A549 (cell line): ENCODE measurements at regions not wholly inside any gene's neighbourhood (a gene's known extent, or its start where the extent isn't known, plus 50 kb on each side); places are given as distances from the start of the nearest gene placed in this dataset.

Source experiments
- ATAC-seq, 2 experiments: fragments of 200-7000 bp in 1 of 2; fragments of >200 bp in 1 of 2; cut with Nextera tagmentation in 1 of 2; cut with Tn5 transposase in 1 of 2; 3 replicates each; pipeline versions ENCODE4 v1.8.0 to v1.9.1; 2018 to 2020; ENCODE audit warnings: mild to moderate bottlenecking in 1 of 2, moderate library complexity in 1 of 2
- CTCF ChIA-PET: fragments of 300-600 bp; sonication (Branson Sonifier 250); formaldehyde crosslinking; extraction: SDS; loops from one replicate; lab custom pipeline; 2021; ENCODE audit warnings: antibody characterized with exemption, inconsistent platforms; lab: Yijun Ruan, JAX
- POLR2A ChIA-PET: fragments of 350-600 bp; formaldehyde crosslinking; extraction: SDS; loops from one replicate; lab custom pipeline; 2021; ENCODE audit warnings: antibody characterized with exemption, inconsistent platforms; lab: Yijun Ruan, JAX
- DNase-seq, 2 experiments: peaks; one replicate each; pipeline versions ENCODE4 v3.0.0 to v3.0.0-alpha.2; 2011 to 2016; ENCODE audit warnings: low read depth in 1 of 2, low spot score in 1 of 2
- FAIRE-seq: peaks from 2 replicates; lab custom pipeline; 2011; peaks lifted over from hg19 to GRCh38; lab: Jason Lieb, UNC
- H3K27ac ChIP-seq, 2 experiments: fragments of >200 bp; sonication (Bioruptor Twin); formaldehyde crosslinking; 3 replicates each; pipeline ENCODE4 v1.5.1; 2016 to 2017
- H3K4me1 ChIP-seq: fragments of >200 bp; sonication (Bioruptor Twin); formaldehyde crosslinking; 3 replicates; pipeline ENCODE4 v1.6.1; 2016
- H3K4me2 ChIP-seq: fragments of >200 bp; sonication (Bioruptor Twin); formaldehyde crosslinking; 3 replicates; pipeline ENCODE4 v1.6.1; 2016
- H3K4me3 ChIP-seq: fragments of >200 bp; sonication (Bioruptor Twin); formaldehyde crosslinking; 3 replicates; pipeline ENCODE4 v1.5.1; 2016
- H3K9me3 ChIP-seq: fragments of >200 bp; sonication (Bioruptor Twin); formaldehyde crosslinking; 3 replicates; pipeline ENCODE4 v1.6.1; 2016
- CBX2 ChIP-seq: fragments of 200-600 bp; sonication (generic); IDR thresholded peaks from 2 replicates; pipeline ENCODE4 v1.6.1; 2016; ENCODE audit warnings: low read depth, mild to moderate bottlenecking, borderline replicate concordance
- CBX8 ChIP-seq: fragments of 200-600 bp; sonication (generic); IDR thresholded peaks from 2 replicates; pipeline ENCODE4 v1.6.1; 2016
- CEBPB ChIP-seq, 2 experiments: fragments of >200 bp in 1 of 2; sonication (Bioruptor Twin) in 1 of 2; formaldehyde crosslinking in 1 of 2; IDR thresholded peaks; 2 replicates each; pipeline ENCODE4 v1.6.1; 2012 to 2016
- CHD2 ChIP-seq: fragments of 150-350 bp; IDR thresholded peaks from 2 replicates; pipeline ENCODE4 v1.6.1; 2014; ENCODE audit warnings: low read length; ENCODE audit not compliant: partially characterized antibody
- EP300 ChIP-seq, 2 experiments: fragments of >200 bp; sonication (Bioruptor Twin); formaldehyde crosslinking; IDR thresholded peaks; 2 replicates in 1 of 2; 3 replicates in 1 of 2; pipeline ENCODE4 v1.6.1; 2016 to 2017
- FOSB ChIP-seq: fragments of 250-450 bp; sonication (Bioruptor Pico); IDR thresholded peaks from 2 replicates; pipeline ENCODE4 v1.5.0; 2020; ENCODE audit warnings: mild to moderate bottlenecking, moderate library complexity
- FOXS1 ChIP-seq: fragments of 250-450 bp; sonication (Bioruptor Pico); IDR thresholded peaks from 2 replicates; pipeline ENCODE4 v1.5.0; 2020; ENCODE audit warnings: mild to moderate bottlenecking, moderate library complexity
- GATA3 ChIP-seq: IDR thresholded peaks from 2 replicates; pipeline ENCODE4 v1.6.1; 2012; ENCODE audit warnings: borderline replicate concordance
- HOXB13 ChIP-seq: fragments of 250-450 bp; sonication (Bioruptor Pico); IDR thresholded peaks from 2 replicates; pipeline ENCODE4 v1.5.0; 2020; ENCODE audit warnings: low read depth, mild to moderate bottlenecking, moderate library complexity
- HOXB5 ChIP-seq: fragments of 250-450 bp; sonication (Bioruptor Pico); IDR thresholded peaks from 2 replicates; pipeline ENCODE4 v1.5.0; 2020; ENCODE audit warnings: mild to moderate bottlenecking, moderate library complexity
- JUN ChIP-seq, 2 experiments: fragments of >200 bp; sonication (Bioruptor Twin); formaldehyde crosslinking; IDR thresholded peaks; 2 replicates in 1 of 2; 3 replicates in 1 of 2; pipeline ENCODE4 v1.6.1; 2016 to 2017
- JUNB ChIP-seq: fragments of >200 bp; sonication (Bioruptor Twin); formaldehyde crosslinking; IDR thresholded peaks from 2 replicates; pipeline ENCODE4 v1.6.1; 2016
- KDM1A ChIP-seq: fragments of 200-600 bp; sonication (generic); IDR thresholded peaks from 2 replicates; pipeline ENCODE4 v1.6.1; 2016; ENCODE audit warnings: low read depth, mild to moderate bottlenecking
- MAFK ChIP-seq: fragments of 450-650 bp; IDR thresholded peaks from 2 replicates; pipeline ENCODE4 v1.6.1; 2014; ENCODE audit not compliant: partially characterized antibody
- MAZ ChIP-seq: fragments of 150-350 bp; IDR thresholded peaks from 2 replicates; pipeline ENCODE4 v1.6.1; 2014; ENCODE audit warnings: antibody characterized with exemption, low read depth, low read length, borderline replicate concordance
- MYC ChIP-seq: IDR thresholded peaks from 2 replicates; pipeline ENCODE4 v1.6.1; 2012; ENCODE audit warnings: mild to moderate bottlenecking, inconsistent platforms, low read length, improper control_type of control experiment, borderline replicate concordance
- NFE2L2 ChIP-seq: fragments of 150-350 bp; conservative IDR thresholded peaks from 2 replicates; pipeline ENCODE4 v1.6.1; 2014; ENCODE audit warnings: low read length
- PHF8 ChIP-seq: fragments of 200-600 bp; sonication (generic); IDR thresholded peaks from 2 replicates; pipeline ENCODE4 v1.6.1; 2016; ENCODE audit warnings: low read depth, mild to moderate bottlenecking, antibody characterized with exemption, moderate library complexity, borderline replicate concordance
- POLR2AphosphoS2 ChIP-seq: conservative IDR thresholded peaks from 2 replicates; pipeline ENCODE4 v1.6.1; 2012; ENCODE audit warnings: low read length, improper control_type of control experiment, inconsistent platforms
- RAD21 ChIP-seq, 2 experiments: fragments of >200 bp in 1 of 2; sonication (Bioruptor Twin) in 1 of 2; formaldehyde crosslinking in 1 of 2; IDR thresholded peaks in 1 of 2; conservative IDR thresholded peaks in 1 of 2; 2 replicates in 1 of 2; 3 replicates in 1 of 2; pipeline ENCODE4 v1.6.1; 2012 to 2018; ENCODE audit warnings: inconsistent platforms in 1 of 2
- RARB ChIP-seq: fragments of 250-450 bp; sonication (Bioruptor Pico); IDR thresholded peaks from 2 replicates; pipeline ENCODE4 v1.8.0; 2021; ENCODE audit warnings: mild to moderate bottlenecking, moderate library complexity
- RCOR1 ChIP-seq: fragments of 150-350 bp; IDR thresholded peaks from 2 replicates; pipeline ENCODE4 v1.6.1; 2014; ENCODE audit warnings: antibody characterized with exemption, low read length, low read depth
- SMC3 ChIP-seq: fragments of >200 bp; sonication (Bioruptor Twin); formaldehyde crosslinking; IDR thresholded peaks from 3 replicates; pipeline ENCODE4 v1.6.1; 2018; ENCODE audit warnings: inconsistent platforms
- TFCP2L1 ChIP-seq: fragments of 250-450 bp; sonication (Bioruptor Pico); IDR thresholded peaks from 2 replicates; pipeline ENCODE4 v1.5.0; 2021; ENCODE audit warnings: mild to moderate bottlenecking
- ZC3H11A ChIP-seq: fragments of 450-650 bp; IDR thresholded peaks from 2 replicates; pipeline ENCODE4 v1.6.1; 2014; ENCODE audit warnings: antibody characterized with exemption, mild to moderate bottlenecking
- WGBS: methylation state at CpG from one replicate; pipeline ENCODE4 v1.1.6; 2017; ENCODE audit errors: missing lambda C conversion rate; 5-methylcytosine and 5-hydroxymethylcytosine counted together
- TF ChIP-seq, protein P1 (sequence below): fragments of >200 bp; sonication (Bioruptor Twin); formaldehyde crosslinking; IDR thresholded peaks from 2 replicates; pipeline ENCODE4 v1.6.1; 2016
- TF ChIP-seq, protein P2 (sequence below): fragments of 250-450 bp; sonication (Bioruptor Pico); IDR thresholded peaks from 2 replicates; pipeline ENCODE4 v1.5.0; 2021; ENCODE audit warnings: mild to moderate bottlenecking, moderate library complexity, borderline replicate concordance
- TF ChIP-seq, protein P3 (sequence below): IDR thresholded peaks from 2 replicates; pipeline ENCODE4 v1.6.1; 2012; ENCODE audit warnings: low read depth, borderline replicate concordance
- TF ChIP-seq, protein P4 (sequence below): fragments of 200-600 bp; sonication (generic); IDR thresholded peaks from 2 replicates; pipeline ENCODE4 v1.6.1; 2016; ENCODE audit warnings: antibody characterized with exemption, mild to moderate bottlenecking, moderate library complexity

DNA sequence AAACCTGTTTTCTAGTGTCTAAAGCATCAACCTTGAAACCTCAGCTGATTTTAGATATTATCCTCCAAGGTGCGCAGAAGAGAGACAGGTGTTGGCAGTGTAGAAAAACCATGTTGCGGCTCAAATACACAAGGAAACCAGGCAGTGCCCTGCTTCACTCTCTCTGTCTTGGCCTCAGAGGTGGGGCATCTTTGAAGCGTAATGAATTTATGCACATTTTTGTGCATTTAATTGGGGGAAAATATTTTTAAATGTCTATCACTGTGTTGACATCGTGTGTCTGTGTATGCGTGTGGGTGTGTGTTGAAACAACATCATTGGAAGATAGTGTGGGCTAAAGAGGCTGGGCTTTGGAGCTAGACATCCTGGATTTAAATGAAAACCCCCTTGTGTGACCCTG lies 334.0 kb upstream of the CHD6 start:
- 25% methylated on average over 5 of the region's 5 CpGs for WGBS
- FAIRE-seq (no peak), DNase-seq (no peak), ATAC-seq (no peak)
- H3K27ac ChIP-seq: no peak overlapping the region
- H3K4me1 ChIP-seq: no peaks in the 10 kb centered on the region
- no peak for TF ChIP-seq TFCP2L1 (CRISPR knock-in tag)
- no peak for TF ChIP-seq FOXS1
- TF ChIP-seq FOSB (CRISPR knock-in tag): no peak
- TF ChIP-seq, protein P1, sequence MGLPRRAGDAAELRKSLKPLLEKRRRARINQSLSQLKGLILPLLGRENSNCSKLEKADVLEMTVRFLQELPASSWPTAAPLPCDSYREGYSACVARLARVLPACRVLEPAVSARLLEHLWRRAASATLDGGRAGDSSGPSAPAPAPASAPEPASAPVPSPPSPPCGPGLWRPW: no peak
- no peak for TF ChIP-seq SMC3
- no peak for TF ChIP-seq CHD2
- no peak for TF ChIP-seq JUNB
- no peak for TF ChIP-seq JUN (IDR thresholded peaks at IDR 0.05)
- no peak for TF ChIP-seq CBX8
- no peak for TF ChIP-seq HOXB5 (CRISPR knock-in tag)
- TF ChIP-seq MAFK: no peak
- no peak for TF ChIP-seq MYC
- TF ChIP-seq, protein P2, sequence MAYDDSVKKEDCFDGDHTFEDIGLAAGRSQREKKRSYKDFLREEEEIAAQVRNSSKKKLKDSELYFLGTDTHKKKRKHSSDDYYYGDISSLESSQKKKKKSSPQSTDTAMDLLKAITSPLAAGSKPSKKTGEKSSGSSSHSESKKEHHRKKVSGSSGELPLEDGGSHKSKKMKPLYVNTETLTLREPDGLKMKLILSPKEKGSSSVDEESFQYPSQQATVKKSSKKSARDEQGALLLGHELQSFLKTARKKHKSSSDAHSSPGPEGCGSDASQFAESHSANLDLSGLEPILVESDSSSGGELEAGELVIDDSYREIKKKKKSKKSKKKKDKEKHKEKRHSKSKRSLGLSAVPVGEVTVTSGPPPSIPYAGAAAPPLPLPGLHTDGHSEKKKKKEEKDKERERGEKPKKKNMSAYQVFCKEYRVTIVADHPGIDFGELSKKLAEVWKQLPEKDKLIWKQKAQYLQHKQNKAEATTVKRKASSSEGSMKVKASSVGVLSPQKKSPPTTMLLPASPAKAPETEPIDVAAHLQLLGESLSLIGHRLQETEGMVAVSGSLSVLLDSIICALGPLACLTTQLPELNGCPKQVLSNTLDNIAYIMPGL (CRISPR knock-in tag): no peak
- no peak for TF ChIP-seq HOXB13 (CRISPR knock-in tag)
- TF ChIP-seq RARB: no peak
- no peak for TF ChIP-seq CEBPB (IDR thresholded peaks at IDR 0.05)
- no peak for TF ChIP-seq RAD21 (conservative IDR thresholded peaks at IDR 0.05 in 1 of 2, IDR thresholded peaks at IDR 0.05 in 1 of 2)
- TF ChIP-seq GATA3: no peak
- no peak for TF ChIP-seq KDM1A
- H3K4me2 ChIP-seq: no peak overlapping the region
- no peaks in the 10 kb centered on the region for H3K9me3 ChIP-seq
- CTCF ChIA-PET: interaction anchor here (1.2 kb wide), 1 partner anchor 12 kb away, joined by 3 read pairs; no protein-coding TSS in a partner anchor
- POLR2A ChIA-PET: no interaction called here
- no peak overlapping the region for H3K4me3 ChIP-seq

DNA sequence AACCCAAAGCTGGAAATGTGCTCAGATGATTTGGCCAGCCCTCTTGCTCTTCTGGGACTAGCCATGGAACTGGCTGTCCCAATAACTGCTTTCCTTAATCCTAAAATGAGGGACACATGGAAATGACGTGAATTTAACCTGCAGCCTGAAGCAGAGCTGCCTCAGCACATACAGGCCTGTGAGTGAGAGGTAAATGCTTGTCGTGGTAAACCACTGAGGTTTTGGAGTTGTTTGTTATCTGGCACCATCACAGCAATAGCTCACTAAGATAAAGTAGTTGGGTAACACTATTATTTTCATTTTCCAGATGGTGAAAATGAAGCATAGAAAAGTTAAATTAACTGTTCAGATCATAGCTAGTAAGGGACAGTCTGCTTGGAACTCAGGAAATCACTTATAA lies 333.4 kb upstream of the CHD6 start:
- no peak overlapping the region for H3K4me2 ChIP-seq
- no peak overlapping the region for H3K27ac ChIP-seq
- H3K4me3 ChIP-seq: no peak overlapping the region
- no peaks in the 10 kb centered on the region for H3K9me3 ChIP-seq
- ChIA-PET POLR2A (no interaction called here), CTCF (interaction anchor here (1.2 kb wide), 1 partner anchor 12 kb away, joined by 3 read pairs; no protein-coding TSS in a partner anchor)
- no peaks in the 10 kb centered on the region for H3K4me1 ChIP-seq
- ATAC-seq (no peak), DNase-seq (no peak)
- TF ChIP-seq PHF8: no peak
- no peak for TF ChIP-seq POLR2AphosphoS2
- TF ChIP-seq, protein P3, sequence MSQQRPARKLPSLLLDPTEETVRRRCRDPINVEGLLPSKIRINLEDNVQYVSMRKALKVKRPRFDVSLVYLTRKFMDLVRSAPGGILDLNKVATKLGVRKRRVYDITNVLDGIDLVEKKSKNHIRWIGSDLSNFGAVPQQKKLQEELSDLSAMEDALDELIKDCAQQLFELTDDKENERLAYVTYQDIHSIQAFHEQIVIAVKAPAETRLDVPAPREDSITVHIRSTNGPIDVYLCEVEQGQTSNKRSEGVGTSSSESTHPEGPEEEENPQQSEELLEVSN: no peak
- no peak for TF ChIP-seq JUN (IDR thresholded peaks at IDR 0.05)
- TF ChIP-seq MAZ: no peak
- no peak for TF ChIP-seq RCOR1
- no peak for TF ChIP-seq ZC3H11A
- no peak for TF ChIP-seq CBX2
- TF ChIP-seq RAD21 (conservative IDR thresholded peaks at IDR 0.05 in 1 of 2, IDR thresholded peaks at IDR 0.05 in 1 of 2): no peak
- TF ChIP-seq CBX8: no peak
- TF ChIP-seq EP300 (IDR thresholded peaks at IDR 0.05): no peak
- TF ChIP-seq, protein P4, sequence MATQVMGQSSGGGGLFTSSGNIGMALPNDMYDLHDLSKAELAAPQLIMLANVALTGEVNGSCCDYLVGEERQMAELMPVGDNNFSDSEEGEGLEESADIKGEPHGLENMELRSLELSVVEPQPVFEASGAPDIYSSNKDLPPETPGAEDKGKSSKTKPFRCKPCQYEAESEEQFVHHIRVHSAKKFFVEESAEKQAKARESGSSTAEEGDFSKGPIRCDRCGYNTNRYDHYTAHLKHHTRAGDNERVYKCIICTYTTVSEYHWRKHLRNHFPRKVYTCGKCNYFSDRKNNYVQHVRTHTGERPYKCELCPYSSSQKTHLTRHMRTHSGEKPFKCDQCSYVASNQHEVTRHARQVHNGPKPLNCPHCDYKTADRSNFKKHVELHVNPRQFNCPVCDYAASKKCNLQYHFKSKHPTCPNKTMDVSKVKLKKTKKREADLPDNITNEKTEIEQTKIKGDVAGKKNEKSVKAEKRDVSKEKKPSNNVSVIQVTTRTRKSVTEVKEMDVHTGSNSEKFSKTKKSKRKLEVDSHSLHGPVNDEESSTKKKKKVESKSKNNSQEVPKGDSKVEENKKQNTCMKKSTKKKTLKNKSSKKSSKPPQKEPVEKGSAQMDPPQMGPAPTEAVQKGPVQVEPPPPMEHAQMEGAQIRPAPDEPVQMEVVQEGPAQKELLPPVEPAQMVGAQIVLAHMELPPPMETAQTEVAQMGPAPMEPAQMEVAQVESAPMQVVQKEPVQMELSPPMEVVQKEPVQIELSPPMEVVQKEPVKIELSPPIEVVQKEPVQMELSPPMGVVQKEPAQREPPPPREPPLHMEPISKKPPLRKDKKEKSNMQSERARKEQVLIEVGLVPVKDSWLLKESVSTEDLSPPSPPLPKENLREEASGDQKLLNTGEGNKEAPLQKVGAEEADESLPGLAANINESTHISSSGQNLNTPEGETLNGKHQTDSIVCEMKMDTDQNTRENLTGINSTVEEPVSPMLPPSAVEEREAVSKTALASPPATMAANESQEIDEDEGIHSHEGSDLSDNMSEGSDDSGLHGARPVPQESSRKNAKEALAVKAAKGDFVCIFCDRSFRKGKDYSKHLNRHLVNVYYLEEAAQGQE: no peak
- TF ChIP-seq NFE2L2: no peak
- TF ChIP-seq, all 56 proteins: peak for 0
- WGBS: 0% methylated on average over 2 of the region's 2 CpGs
- FAIRE-seq: no peak
